Ovary (tissue), 7 donors: ENCODE measurements at regions not wholly inside any gene's neighbourhood (a gene's known extent, or its start where the extent isn't known, plus 50 kb on each side); places are given as distances from the start of the nearest gene placed in this dataset.

Source experiments
- DNase-seq, 5 donors: peaks; one replicate each; pipeline ENCODE4 v3.0.0-alpha.2; 2019 to 2020
- H3K27ac ChIP-seq, 2 donors: fragments of 200-600 bp; one replicate each; pipeline versions ENCODE4 v1.5.1 to v1.8.0; 2019 to 2022
- H3K27me3 ChIP-seq: fragments of 200-600 bp; one replicate; pipeline ENCODE4 v1.8.0; 2022
- H3K36me3 ChIP-seq: fragments of 200-600 bp; sonication (generic); one replicate; pipeline ENCODE4 v1.5.1; 2019
- H3K4me1 ChIP-seq: one replicate; pipeline ENCODE4 v1.8.1; 2013; ENCODE audit warnings: mild to moderate bottlenecking, moderate library complexity; ENCODE audit not compliant: insufficient read depth
- H3K4me3 ChIP-seq: fragments of 200-600 bp; sonication (generic); one replicate; pipeline ENCODE4 v1.5.1; 2017
- H3K9me3 ChIP-seq, 2 donors: fragments of 200-600 bp in 1 of 2; sonication (generic) in 1 of 2; one replicate each; pipeline versions ENCODE4 v1.5.1 to v1.8.1; 2013 to 2019; ENCODE audit warnings: mild to moderate bottlenecking in 1 of 2, moderate library complexity in 1 of 2
- CTCF ChIP-seq, 3 donors: fragments of 450-650 bp in 2 of 3; fragments of 200-600 bp in 1 of 3; IDR thresholded peaks; one replicate each; pipeline versions ENCODE4 v1.5.1 to v1.8.0; 2016 to 2022; ENCODE audit warnings: antibody characterized with exemption in 3 of 3, mild to moderate bottlenecking in 1 of 3
- EP300 ChIP-seq: sonication (generic); formaldehyde crosslinking; IDR thresholded peaks from one replicate; pipeline ENCODE4 v1.6.1; 2017; ENCODE audit warnings: antibody characterized with exemption
- POLR2A ChIP-seq: fragments of 450-650 bp; IDR thresholded peaks from one replicate; pipeline ENCODE4 v1.6.1; 2017; ENCODE audit warnings: antibody characterized with exemption, mild to moderate bottlenecking, moderate library complexity
- WGBS, 3 donors: extraction: QIAGEN DNeasy Blood & Tissue Kit in 1 of 3; methylation state at CpG; one replicate each; pipeline versions ENCODE4 v1.1.5 to v1.1.7; 2013 to 2017; 5-methylcytosine and 5-hydroxymethylcytosine counted together
- intact Hi-C, 4 donors: fragments of 100-400 bp; cut with DNase I; formaldehyde crosslinking; loops; one replicate each; pipeline versions ENCODE4 v1.11.0 to v1.15.1; 2022 to 2023
- donor health status: DM: no; HTN: no; CAD: no; lungs with moderate emphysema.
- donor health status: DM: no; HTN: no; CAD: no.
- donor health status: Bipolar disorder and iron deficiency.
- donor health status: DM: no; HTN: no; CAD: no.
- donor health status: DM: yes; HTN: yes; CAD: no.

GRCh38 chr5:148933903-148934432 lies 107.6 kb downstream of the ADRB2 start:
- 74 to 87% (median 81%) methylated on average over 1 of the region's 1 CpG for WGBS, 3 donors
- DNase-seq: no peak

DNA sequence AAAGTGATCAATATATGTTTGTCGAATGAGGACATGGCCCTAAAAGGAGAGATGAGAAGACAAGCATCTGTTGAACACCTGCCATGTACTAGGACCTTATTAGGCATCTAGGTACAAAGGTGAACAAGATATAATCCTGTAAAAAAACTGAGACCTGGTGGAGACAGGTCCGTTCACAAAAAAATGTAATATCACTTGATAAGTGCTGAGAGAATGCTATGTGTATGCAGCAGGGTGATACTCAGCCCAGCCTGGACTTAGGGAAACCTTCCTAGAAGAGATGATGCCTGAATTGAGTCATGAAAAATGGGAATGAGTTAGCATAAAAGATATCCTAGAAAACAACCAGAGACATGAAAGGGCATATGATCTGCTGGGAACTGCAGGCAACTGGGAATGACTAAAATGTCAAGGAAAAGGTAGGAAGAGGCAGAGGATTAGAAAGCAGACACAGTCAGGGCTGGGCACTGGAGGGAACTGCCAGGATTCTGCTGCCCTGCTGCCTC lies 108.5 kb downstream of the ADRB2 start:
- Histone ChIP-seq H3K36me3 (no peaks in the 10 kb centered on the region), H3K4me3 (no peak overlapping the region), H3K27me3 (no peaks in the 10 kb centered on the region), H3K9me3 (no peaks in the 10 kb centered on the region), H3K27ac (no peak overlapping the region), H3K4me1 (no peaks in the 10 kb centered on the region)
- intact Hi-C loops: no loop called here
- DNase-seq: no peak
- 78 to 90% (median 86%) methylated on average over 2 of the region's 2 CpGs for WGBS, 3 donors
- TF ChIP-seq CTCF (IDR thresholded peaks at IDR 0.05): no peak
- TF ChIP-seq EP300: no peak
- no peak for TF ChIP-seq POLR2A

More at GRCh38 chr5:148933903-148934432, 107.6 kb downstream of the ADRB2 start:
- H3K4me3 ChIP-seq: no peak overlapping the region
- H3K27me3 ChIP-seq: no peaks in the 10 kb centered on the region
- H3K36me3 ChIP-seq: no peaks in the 10 kb centered on the region
- intact Hi-C loops: no loop called here
- H3K9me3 ChIP-seq: no peaks in the 10 kb centered on the region
- H3K27ac ChIP-seq: no peak overlapping the region
- TF ChIP-seq EP300 (no peak), CTCF (IDR thresholded peaks at IDR 0.05) (no peak), POLR2A (no peak)
- H3K4me1 ChIP-seq: no peaks in the 10 kb centered on the region

DNA sequence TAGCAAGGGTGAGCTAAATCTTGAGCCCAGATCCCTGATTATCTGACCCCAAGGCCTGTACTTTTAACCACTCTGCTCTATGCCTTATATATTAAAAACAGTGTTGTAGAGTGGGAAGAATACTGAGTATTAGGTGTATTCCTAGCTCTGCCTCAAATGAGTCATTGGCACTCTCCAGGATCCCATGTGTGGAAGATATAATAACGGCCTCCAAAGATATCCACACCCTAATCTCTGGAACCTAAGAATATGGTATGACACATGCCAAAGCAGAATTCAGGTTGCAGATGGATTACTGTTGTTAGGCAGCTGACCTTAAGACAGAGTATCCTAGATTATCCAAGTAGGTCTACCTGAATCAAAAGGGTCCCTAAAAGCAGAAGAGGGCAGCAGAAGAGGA lies 110.8 kb downstream of the ADRB2 start:
- Histone ChIP-seq H3K27ac (no peak overlapping the region), H3K4me3 (no peak overlapping the region), H3K9me3 (no peaks in the 10 kb centered on the region), H3K4me1 (no peaks in the 10 kb centered on the region), H3K27me3 (no peaks in the 10 kb centered on the region), H3K36me3 (no peaks in the 10 kb centered on the region)
- TF ChIP-seq EP300: no peak
- WGBS, 3 donors: 55 to 58% (median 57%) methylated on average over 1 of the region's 1 CpG
- intact Hi-C loops: no loop called here
- DNase-seq: no peak

DNA sequence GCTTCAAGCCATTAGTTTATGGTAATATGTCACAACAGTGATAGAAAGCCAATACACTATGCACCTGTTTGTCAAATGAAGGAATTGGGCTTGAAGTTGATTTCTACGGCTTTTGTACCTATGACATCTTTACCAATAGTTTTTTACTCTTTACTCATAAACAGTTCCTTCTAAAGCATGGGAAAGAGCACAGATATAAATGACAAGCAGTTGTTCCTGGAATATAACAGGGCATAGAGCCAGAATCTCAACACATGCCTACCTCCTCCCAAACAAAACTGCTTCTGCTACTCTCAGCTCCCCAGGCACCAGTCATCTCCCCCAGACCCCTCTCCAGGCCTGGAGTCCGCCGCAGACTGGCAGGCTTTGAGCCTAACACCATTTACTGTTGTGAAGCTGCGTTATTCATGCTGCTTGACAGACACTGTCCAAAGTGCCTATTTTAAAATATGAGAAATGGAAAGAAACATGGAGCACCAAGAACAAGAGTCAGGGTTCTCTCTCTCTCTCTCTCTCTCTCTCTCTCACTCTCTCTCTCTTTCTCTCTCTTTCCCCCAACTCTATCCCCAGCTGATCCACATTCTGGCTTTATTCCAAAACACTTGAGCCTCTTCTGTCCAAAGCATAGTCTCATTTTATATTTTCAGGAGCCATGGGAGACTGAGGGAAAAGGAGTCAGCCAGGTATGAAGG lies 111.6 kb downstream of the ADRB2 start:
- no peak overlapping the region for H3K27ac ChIP-seq
- WGBS, 3 donors: 77 to 88% (median 82%) methylated on average over 4 of the region's 4 CpGs
- no peaks in the 10 kb centered on the region for H3K9me3 ChIP-seq
- intact Hi-C loops: no loop called here
- H3K36me3 ChIP-seq: no peaks in the 10 kb centered on the region
- H3K27me3 ChIP-seq: no peaks in the 10 kb centered on the region
- DNase-seq: no peak
- no peaks in the 10 kb centered on the region for H3K4me1 ChIP-seq
- no peak for TF ChIP-seq EP300
- no peak for TF ChIP-seq POLR2A
- no peak for TF ChIP-seq CTCF (IDR thresholded peaks at IDR 0.05)
- H3K4me3 ChIP-seq: no peak overlapping the region

- intact Hi-C loops: no loop called here
- H3K9me3 ChIP-seq: no peaks in the 10 kb centered on the region
- no peaks in the 10 kb centered on the region for H3K27me3 ChIP-seq
- 85 to 91% (median 87%) methylated on average over 3 of the region's 3 CpGs for WGBS, 3 donors
- DNase-seq: no peak
- no peaks in the 10 kb centered on the region for H3K36me3 ChIP-seq
- no peak overlapping the region for H3K27ac ChIP-seq
- TF ChIP-seq CTCF (IDR thresholded peaks at IDR 0.05) (no peak), EP300 (no peak), POLR2A (no peak)
- no peaks in the 10 kb centered on the region for H3K4me1 ChIP-seq
- H3K4me3 ChIP-seq: no peak overlapping the region
These were observed 112.1 kb downstream of the ADRB2 start for GRCh38 chr5:148938522-148938882.
